Mesendoderm (in vitro differentiated cells): ENCODE measurements at regions not wholly inside any gene's neighbourhood (a gene's known extent, or its start where the extent isn't known, plus 50 kb on each side); places are given as distances from the start of the nearest gene placed in this dataset.
"Not testable (repeated sequence)": the region's sequence is repeated elsewhere in the genome, so short reads cannot be mapped to it uniquely, and the experiment has no call there.

ENCODE experiments used
- DNase-seq: peaks from one replicate; pipeline ENCODE4 v3.0.0; 2013
- H2AK5ac ChIP-seq: 2 replicates; pipeline ENCODE4 v1.6.1; 2013; ENCODE audit warnings: low read length, inconsistent platforms
- H2BK120ac ChIP-seq: 2 replicates; pipeline ENCODE4 v1.6.1; 2013; ENCODE audit warnings: low read depth, mild to moderate bottlenecking, low read length, moderate library complexity, mixed read lengths
- H2BK15ac ChIP-seq: replicated peaks from 2 replicates; pipeline ENCODE4 v1.6.1; 2013; ENCODE audit warnings: low read depth, mild to moderate bottlenecking, moderate library complexity
- H2BK5ac ChIP-seq: 2 replicates; pipeline ENCODE4 v1.6.1; 2013; ENCODE audit warnings: low read length, inconsistent platforms
- H3K18ac ChIP-seq: 2 replicates; pipeline ENCODE4 v1.6.1; 2013; ENCODE audit warnings: mild to moderate bottlenecking, low read length, mixed read lengths
- H3K23ac ChIP-seq: one replicate; pipeline ENCODE4 v1.6.1; 2013; ENCODE audit warnings: low read length
- H3K27ac ChIP-seq: 2 replicates; pipeline ENCODE4 v1.5.1; 2013; ENCODE audit warnings: low read depth, mild to moderate bottlenecking, inconsistent platforms, low read length, moderate library complexity
- H3K27me3 ChIP-seq: 2 replicates; pipeline ENCODE4 v1.6.1; 2013; ENCODE audit warnings: low read length, control low read depth, mild to moderate bottlenecking, inconsistent platforms; ENCODE audit not compliant: insufficient read depth, poor library complexity
- H3K36me3 ChIP-seq: 2 replicates; pipeline ENCODE4 v1.6.1; 2013; ENCODE audit warnings: low read length, inconsistent platforms; ENCODE audit not compliant: control insufficient read depth, insufficient read depth
- H3K4ac ChIP-seq: one replicate; pipeline ENCODE4 v1.6.1; 2013; ENCODE audit warnings: low read depth, mild to moderate bottlenecking, low read length, moderate library complexity
- H3K4me1 ChIP-seq: 2 replicates; pipeline ENCODE4 v1.6.1; 2013; ENCODE audit warnings: low read depth, low read length, inconsistent platforms; ENCODE audit not compliant: control insufficient read depth
- H3K4me2 ChIP-seq: 2 replicates; pipeline ENCODE4 v1.6.1; 2013; ENCODE audit warnings: low read length
- H3K4me3 ChIP-seq: 2 replicates; pipeline ENCODE4 v1.5.1; 2013; ENCODE audit warnings: mild to moderate bottlenecking, low read length
- H3K56ac ChIP-seq: one replicate; pipeline ENCODE4 v1.6.1; 2013; ENCODE audit warnings: low read length
- H3K79me1 ChIP-seq: 2 replicates; pipeline ENCODE4 v1.6.1; 2013; ENCODE audit warnings: low read length, inconsistent platforms
- H3K79me2 ChIP-seq: 2 replicates; pipeline ENCODE4 v1.6.1; 2013; ENCODE audit warnings: mild to moderate bottlenecking, low read length; ENCODE audit not compliant: control insufficient read depth, insufficient read depth
- H3K9ac ChIP-seq: 2 replicates; pipeline ENCODE4 v1.6.1; 2013; ENCODE audit warnings: low read length, inconsistent platforms
- H4K5ac ChIP-seq: one replicate; pipeline ENCODE4 v1.6.1; 2013; ENCODE audit warnings: low read length
- H4K8ac ChIP-seq: one replicate; pipeline ENCODE4 v1.6.1; 2013; ENCODE audit warnings: low read depth, mild to moderate bottlenecking, control low read depth, low read length, moderate library complexity
- WGBS: extraction: QIAGEN DNeasy Blood & Tissue Kit; methylation state at CpG from one replicate; pipeline ENCODE4 v1.1.7; 2013; ENCODE audit warnings: low lambda C conversion rate, missing lambda C conversion rate; ENCODE audit not compliant: insufficient coverage; ENCODE audit errors: extremely low coverage; 5-methylcytosine and 5-hydroxymethylcytosine counted together

- DNase-seq = no peak
- H3K23ac ChIP-seq = no peak overlapping the region
- H2BK15ac ChIP-seq = no peak overlapping the region
- H3K79me2 ChIP-seq = no peaks in the 10 kb centered on the region
- H3K56ac ChIP-seq = no peak overlapping the region
- no peak overlapping the region for H2BK120ac ChIP-seq
- no peaks in the 10 kb centered on the region for H3K4me1 ChIP-seq
- no peak overlapping the region for H2AK5ac ChIP-seq
- H3K18ac ChIP-seq = no peak overlapping the region
- WGBS = no CpG with 5 or more reads among the region's 4 CpGs
- H3K4ac ChIP-seq = no peak overlapping the region
- no peak overlapping the region for H4K8ac ChIP-seq
- H3K4me3 ChIP-seq = no peak overlapping the region
- H3K9ac ChIP-seq = no peak overlapping the region
- H2BK5ac ChIP-seq = no peak overlapping the region
- no peaks in the 10 kb centered on the region for H3K27me3 ChIP-seq
- H3K36me3 ChIP-seq = no peaks in the 10 kb centered on the region
- H3K27ac ChIP-seq = no peak overlapping the region
- no peaks in the 10 kb centered on the region for H3K79me1 ChIP-seq
- H3K4me2 ChIP-seq = no peak overlapping the region
- H4K5ac ChIP-seq = no peak overlapping the region
Measured at GRCh38 chr16:73107371-73107770, 59.4 kb upstream of the ZFHX3 start.

GRCh38 chr16:73106329-73107034 lies 58.6 kb upstream of the ZFHX3 start:
- Histone ChIP-seq H3K4me2 (no peak overlapping the region), H3K9ac (no peak overlapping the region), H3K4me3 (no peak overlapping the region), H3K79me2 (no peaks in the 10 kb centered on the region), H4K5ac (no peak overlapping the region), H3K79me1 (no peaks in the 10 kb centered on the region), H3K18ac (no peak overlapping the region), H3K27me3 (no peaks in the 10 kb centered on the region), H3K4me1 (no peaks in the 10 kb centered on the region), H3K23ac (no peak overlapping the region), H3K36me3 (no peaks in the 10 kb centered on the region), H2BK120ac (no peak overlapping the region), H3K4ac (no peak overlapping the region), H2BK15ac (no peak overlapping the region), H3K27ac (no peak overlapping the region), H3K56ac (no peak overlapping the region), H2AK5ac (no peak overlapping the region), H2BK5ac (no peak overlapping the region), H4K8ac (no peak overlapping the region)
- no peak for DNase-seq
- WGBS = no CpG with 5 or more reads among the region's 6 CpGs

GRCh38 chr16:73101568-73101967 lies 53.6 kb upstream of the ZFHX3 start:
- H3K27ac ChIP-seq = no peak overlapping the region
- no peak overlapping the region for H3K56ac ChIP-seq
- no CpG with 5 or more reads among the region's 5 CpGs for WGBS

DNA sequence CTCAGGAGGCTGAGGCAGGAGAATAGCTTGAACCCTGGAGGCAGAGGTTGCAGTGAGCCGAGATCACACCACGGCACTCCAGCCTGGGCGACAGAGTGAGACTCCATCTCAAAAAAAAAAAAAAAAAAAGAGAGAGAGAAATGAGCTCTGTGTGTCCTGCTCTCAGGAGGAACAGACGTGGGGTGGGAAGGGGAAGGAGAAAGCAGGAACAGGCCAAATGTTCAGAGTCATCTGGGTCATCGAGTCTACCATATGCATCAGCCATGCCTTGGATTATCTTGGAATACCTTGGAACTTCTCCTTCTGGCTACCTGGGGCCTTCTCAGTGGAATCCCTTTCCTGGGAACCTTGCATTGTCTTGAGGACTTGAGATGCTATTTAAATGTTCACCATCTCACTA lies 51.7 kb upstream of the ZFHX3 start:
- not testable (repeated sequence) for H4K8ac ChIP-seq, H3K4me3 ChIP-seq, H2BK120ac ChIP-seq, H3K36me3 ChIP-seq, H3K79me1 ChIP-seq, H3K79me2 ChIP-seq, H2AK5ac ChIP-seq, H3K4me1 ChIP-seq, H3K4ac ChIP-seq, DNase-seq, H3K27me3 ChIP-seq, H3K18ac ChIP-seq, H2BK5ac ChIP-seq, H3K4me2 ChIP-seq, H4K5ac ChIP-seq, H3K27ac ChIP-seq, H3K9ac ChIP-seq, H3K56ac ChIP-seq, H3K23ac ChIP-seq, H2BK15ac ChIP-seq
- no CpG with 5 or more reads among the region's 5 CpGs for WGBS

More at GRCh38 chr16:73101568-73101967, 53.6 kb upstream of the ZFHX3 start:
- no peak overlapping the region for H4K5ac ChIP-seq
- H2AK5ac ChIP-seq = no peak overlapping the region
- H3K18ac ChIP-seq = no peak overlapping the region
- H3K23ac ChIP-seq = no peak overlapping the region
- no peak for DNase-seq
- H3K4me2 ChIP-seq = no peak overlapping the region
- H2BK5ac ChIP-seq = no peak overlapping the region
- H3K27me3 ChIP-seq = no peaks in the 10 kb centered on the region
- no peak overlapping the region for H3K4ac ChIP-seq
- no peak overlapping the region for H3K9ac ChIP-seq
- no peaks in the 10 kb centered on the region for H3K36me3 ChIP-seq
- no peak overlapping the region for H2BK15ac ChIP-seq
- no peak overlapping the region for H3K4me3 ChIP-seq
- H3K79me1 ChIP-seq = no peaks in the 10 kb centered on the region
- no peak overlapping the region for H4K8ac ChIP-seq
- H2BK120ac ChIP-seq = no peak overlapping the region
- no peaks in the 10 kb centered on the region for H3K79me2 ChIP-seq
- no peaks in the 10 kb centered on the region for H3K4me1 ChIP-seq
